ENCODE measurements at regions not wholly inside any gene's neighbourhood (a gene's known extent, or its start where the extent isn't known, plus 50 kb on each side); places are given as distances from the start of the nearest gene placed in this dataset.
A peak's percentile ranks its signal among the peaks of the same experiment; 100 is the strongest.

GRCh38 chr2:175575346-175576258 lies 394.1 kb upstream of the ATP5MC3 start:
- no peak overlapping the region for H2BK5ac ChIP-seq (ENCODE audit: low read depth, low read length)
- no peak for TF ChIP-seq NRF1 (IDR thresholded peaks at IDR 0.05; ENCODE audit: low read depth, low read length)
- H3K23me2 ChIP-seq (ENCODE audit: low read depth, low read length): no peaks in the 10 kb centered on the region; the same call in 1 of the 2 replicates
- no peak overlapping the region for H2BK15ac ChIP-seq (ENCODE audit: low read length)
- WGBS, 2 experiments (ENCODE audit: extremely low coverage in 1 of 2, insufficient coverage in 1 of 2, insufficient read length in 1 of 2, insufficient replicate concordance in 2 of 2, low coverage in 1 of 2, low lambda C conversion rate in 2 of 2, missing lambda C conversion rate in 1 of 2): 92 to 93% methylated on average over 1 to 12 of the region's 12 CpGs
- no peak overlapping the region for H3K27ac ChIP-seq (ENCODE audit: low read depth, low read length)
- H3K14ac ChIP-seq (ENCODE audit: insufficient read length): no peak overlapping the region
- H3K36me3 ChIP-seq (ENCODE audit: control insufficient read depth in 2 of 4, insufficient read depth in 4 of 4, low read length in 3 of 4): no peaks in the 10 kb centered on the region
- H2AFZ ChIP-seq (ENCODE audit: low read length): peak overlapping the region; percentile 77
- no peaks in the 10 kb centered on the region for H3K9me3 ChIP-seq (ENCODE audit: insufficient read depth in 2 of 2, low read depth in 1 of 2, low read length in 1 of 2)
- no peaks in the 10 kb centered on the region for H4K20me1 ChIP-seq (replicated peaks in 1 of 2; ENCODE audit: control insufficient read depth in 1 of 2, insufficient read depth in 2 of 2, low read length in 2 of 2)
- no peak overlapping the region for H3K56ac ChIP-seq (replicated peaks; ENCODE audit: insufficient read length, low read depth, low read length)
- no peak overlapping the region for H3K23ac ChIP-seq (ENCODE audit: insufficient read length)
- no peak overlapping the region for H3K9ac ChIP-seq (replicated peaks in 1 of 4; ENCODE audit: extremely low read depth in 1 of 4, low read depth in 3 of 4, low read length in 3 of 4)
- no peak overlapping the region for H2AK5ac ChIP-seq (ENCODE audit: low read depth, low read length)
- no peak overlapping the region for H3K4me3 ChIP-seq (ENCODE audit: extremely low read depth in 1 of 4, insufficient read depth in 2 of 4, low read depth in 3 of 4, low read length in 4 of 4)
- CTCF ChIA-PET (ENCODE audit: partially characterized antibody): interaction anchor here (0.6 to 1.1 kb wide), 5 partner anchors 9 to 246 kb away, joined by 3 to 4 read pairs (median 3); no protein-coding TSS in a partner anchor
- H4K5ac ChIP-seq (ENCODE audit: insufficient read length, low read depth, low read length): no peak overlapping the region
- H3K79me1 ChIP-seq (ENCODE audit: low read depth, low read length): no peaks in the 10 kb centered on the region
- DNase-seq (ENCODE audit: low read depth in 1 of 2, low spot score in 2 of 2) (no peak), FAIRE-seq (no peak)
- H3K27me3 ChIP-seq (replicated peaks in 1 of 4; ENCODE audit: control insufficient read depth in 3 of 4, extremely low read depth in 1 of 4, insufficient read depth in 3 of 4, low read length in 3 of 4): no peaks in the 10 kb centered on the region
- no peak overlapping the region for H3K4ac ChIP-seq (replicated peaks; ENCODE audit: insufficient read length, low read depth, low read length)
- no peak overlapping the region for H4K91ac ChIP-seq (replicated peaks; ENCODE audit: insufficient read length, low read length)
- H2BK120ac ChIP-seq (replicated peaks; ENCODE audit: low read depth, low read length): no peak overlapping the region
- no peak overlapping the region for H3K18ac ChIP-seq (ENCODE audit: extremely low read depth, low read length)
- H2BK12ac ChIP-seq (ENCODE audit: low read depth, low read length): no peak overlapping the region
- no peaks in the 10 kb centered on the region for H3K79me2 ChIP-seq (ENCODE audit: control insufficient read depth in 1 of 2, insufficient read depth in 2 of 2, low read length in 2 of 2)
- no peaks in the 10 kb centered on the region for H3K4me1 ChIP-seq (replicated peaks in 1 of 4; ENCODE audit: control insufficient read depth in 3 of 4, insufficient read depth in 4 of 4, low read length in 3 of 4)
- no peak overlapping the region for H2BK20ac ChIP-seq (ENCODE audit: low read length)
- H4K8ac ChIP-seq (ENCODE audit: extremely low read depth, insufficient read depth, low read length): no peak overlapping the region
- POLR2A ChIA-PET (ENCODE audit: partially characterized antibody): interaction anchor here (0.6 kb wide), 1 partner anchor 12 kb away, joined by 3 read pairs; no protein-coding TSS in a partner anchor
- H3K4me2 ChIP-seq (ENCODE audit: insufficient read depth in 1 of 2, low read depth in 2 of 2, low read length in 2 of 2): no peak overlapping the region

All from H1 (cell line).